GM12864 (cell line): ENCODE measurements at regions not wholly inside any gene's neighbourhood (a gene's known extent, or its start where the extent isn't known, plus 50 kb on each side); places are given as distances from the start of the nearest gene placed in this dataset.

ENCODE experiments used
- DNase-seq: peaks from one replicate; pipeline ENCODE4 v3.0.0-alpha.2; 2011; ENCODE audit warnings: low read depth
- H3K4me3 ChIP-seq: 2 replicates; pipeline ENCODE4 v1.5.1; 2011; ENCODE audit warnings: mild to moderate bottlenecking, low read depth, low read length, control low read depth
- TF ChIP-seq, protein P1 (sequence below): IDR thresholded peaks from 2 replicates; pipeline ENCODE4 v1.5.1; 2011; ENCODE audit warnings: low read depth, mild to moderate bottlenecking, moderate library complexity, low read length, control low read depth, inconsistent platforms; ENCODE audit errors: missing control alignments

DNA sequence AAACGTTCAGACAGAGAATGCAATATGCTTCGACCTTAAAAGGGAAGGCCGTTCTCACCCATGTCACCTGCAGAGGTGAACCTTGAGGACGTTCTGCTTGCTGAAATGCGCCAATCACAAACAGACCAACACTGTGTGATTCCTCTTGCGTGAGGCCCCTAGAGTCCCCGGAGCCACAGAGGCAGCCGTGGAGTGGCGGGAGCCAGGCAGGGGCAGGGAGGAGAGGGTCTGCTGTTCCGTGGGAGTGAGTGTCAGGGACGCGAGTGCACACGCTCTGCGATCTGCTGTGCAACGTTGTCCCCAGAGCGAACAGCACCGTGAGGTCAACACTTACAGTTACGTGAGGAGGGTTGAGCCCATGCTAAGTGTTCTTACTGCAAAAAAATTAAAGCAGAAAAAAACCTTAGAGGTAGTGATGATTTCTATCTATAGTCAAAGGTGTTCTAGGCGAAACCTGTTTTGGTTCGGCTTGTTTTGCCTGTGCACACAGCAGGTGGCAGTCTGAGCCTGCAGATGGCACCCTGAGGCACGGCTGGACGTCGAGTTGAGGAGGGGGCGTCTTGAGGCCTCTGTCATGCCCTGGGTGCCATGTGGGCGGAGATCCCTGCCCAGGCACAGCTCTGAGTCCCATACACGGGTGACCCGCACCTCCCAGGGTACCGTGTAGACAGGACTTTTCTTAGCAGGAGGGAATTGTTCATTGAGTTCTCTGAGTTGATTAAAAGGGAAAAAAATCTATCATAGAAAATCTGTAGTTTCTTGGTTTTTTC lies 71.7 kb upstream of the FRMD1 start:
- TF ChIP-seq, protein P1, sequence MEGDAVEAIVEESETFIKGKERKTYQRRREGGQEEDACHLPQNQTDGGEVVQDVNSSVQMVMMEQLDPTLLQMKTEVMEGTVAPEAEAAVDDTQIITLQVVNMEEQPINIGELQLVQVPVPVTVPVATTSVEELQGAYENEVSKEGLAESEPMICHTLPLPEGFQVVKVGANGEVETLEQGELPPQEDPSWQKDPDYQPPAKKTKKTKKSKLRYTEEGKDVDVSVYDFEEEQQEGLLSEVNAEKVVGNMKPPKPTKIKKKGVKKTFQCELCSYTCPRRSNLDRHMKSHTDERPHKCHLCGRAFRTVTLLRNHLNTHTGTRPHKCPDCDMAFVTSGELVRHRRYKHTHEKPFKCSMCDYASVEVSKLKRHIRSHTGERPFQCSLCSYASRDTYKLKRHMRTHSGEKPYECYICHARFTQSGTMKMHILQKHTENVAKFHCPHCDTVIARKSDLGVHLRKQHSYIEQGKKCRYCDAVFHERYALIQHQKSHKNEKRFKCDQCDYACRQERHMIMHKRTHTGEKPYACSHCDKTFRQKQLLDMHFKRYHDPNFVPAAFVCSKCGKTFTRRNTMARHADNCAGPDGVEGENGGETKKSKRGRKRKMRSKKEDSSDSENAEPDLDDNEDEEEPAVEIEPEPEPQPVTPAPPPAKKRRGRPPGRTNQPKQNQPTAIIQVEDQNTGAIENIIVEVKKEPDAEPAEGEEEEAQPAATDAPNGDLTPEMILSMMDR, result peak; percentile 25
- no peak for DNase-seq

DNA sequence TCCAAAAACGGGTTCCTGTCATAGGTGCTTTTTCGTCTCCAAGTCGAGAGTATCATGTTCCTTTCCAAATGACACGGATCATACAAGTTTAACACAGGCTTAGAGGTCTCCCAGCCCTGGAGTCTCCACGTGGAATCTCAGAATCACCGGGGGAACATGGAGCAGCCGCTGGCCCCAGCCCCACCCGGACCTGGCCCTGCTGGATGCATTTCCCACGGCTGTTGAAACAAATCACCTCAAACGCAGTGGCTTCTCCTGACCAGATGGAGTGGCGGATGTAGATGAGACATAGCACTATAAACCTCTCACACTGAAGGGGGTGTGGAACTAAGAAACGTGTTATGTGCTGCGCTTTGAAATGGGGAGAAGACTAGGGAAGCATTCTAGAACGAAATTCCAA lies 70.0 kb upstream of the FRMD1 start:
- H3K4me3 ChIP-seq, result no peak overlapping the region
- TF ChIP-seq, protein P1, result no peak
- no peak for DNase-seq

More for the DNA sequence above, 71.7 kb upstream of the FRMD1 start:
- no peak overlapping the region for H3K4me3 ChIP-seq

DNA sequence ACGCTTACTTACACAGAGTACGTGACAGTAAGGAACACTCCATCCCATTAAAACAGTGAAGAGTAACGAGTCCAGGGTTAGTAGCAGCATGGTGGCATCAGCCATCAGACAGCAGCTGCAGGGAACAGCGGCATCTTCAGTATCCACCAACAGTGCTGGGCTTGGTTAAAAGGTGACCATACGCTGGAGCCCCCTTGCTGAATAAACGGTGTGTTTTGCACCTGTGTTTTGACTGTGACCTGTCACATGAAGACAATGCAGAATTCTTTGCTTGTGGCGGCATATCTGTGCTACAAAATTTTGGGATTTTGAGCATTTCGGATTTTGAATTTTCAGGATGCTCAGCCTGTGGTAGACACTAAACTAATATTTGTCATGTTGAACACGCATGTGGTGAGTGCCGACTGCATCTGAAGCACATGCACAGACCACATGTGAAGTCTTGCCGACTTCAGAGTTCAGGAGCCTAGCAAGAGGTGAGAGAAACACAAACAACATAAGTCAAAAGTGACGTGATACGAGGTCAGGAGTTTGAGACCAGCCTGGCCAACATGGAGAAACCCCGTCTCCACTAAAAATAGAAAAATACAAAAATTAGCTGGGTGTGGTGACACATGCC lies 69.3 kb upstream of the FRMD1 start:
- no peak for DNase-seq
- TF ChIP-seq, protein P1, result no peak
- no peak overlapping the region for H3K4me3 ChIP-seq

DNA sequence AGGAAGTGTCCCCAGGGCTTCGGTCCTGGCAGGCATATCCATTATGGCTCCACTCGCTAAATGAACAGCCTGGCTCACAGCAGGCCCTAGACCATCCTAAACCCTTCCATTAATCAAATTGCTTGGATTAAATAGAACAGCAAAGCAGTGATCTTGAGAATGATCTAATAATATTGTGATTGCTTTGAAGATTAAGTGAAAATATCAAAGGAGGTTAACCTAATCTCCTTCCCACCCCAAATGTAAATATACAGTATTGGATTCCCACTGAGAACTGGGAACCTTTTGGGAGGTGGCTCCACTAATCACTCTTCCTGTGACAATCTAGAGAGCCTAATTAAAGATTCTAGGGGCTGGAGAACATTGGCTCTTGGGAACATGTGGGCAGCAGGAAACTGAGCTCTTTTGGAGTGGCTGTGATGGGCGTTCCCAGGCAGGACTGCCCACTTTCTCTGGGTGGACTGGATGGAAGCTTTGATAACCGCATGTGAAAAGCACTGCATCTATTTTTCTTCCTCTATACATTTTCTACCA lies 68.3 kb upstream of the FRMD1 start:
- TF ChIP-seq, protein P1, result no peak
- DNase-seq, result no peak
- H3K4me3 ChIP-seq, result no peak overlapping the region

DNA sequence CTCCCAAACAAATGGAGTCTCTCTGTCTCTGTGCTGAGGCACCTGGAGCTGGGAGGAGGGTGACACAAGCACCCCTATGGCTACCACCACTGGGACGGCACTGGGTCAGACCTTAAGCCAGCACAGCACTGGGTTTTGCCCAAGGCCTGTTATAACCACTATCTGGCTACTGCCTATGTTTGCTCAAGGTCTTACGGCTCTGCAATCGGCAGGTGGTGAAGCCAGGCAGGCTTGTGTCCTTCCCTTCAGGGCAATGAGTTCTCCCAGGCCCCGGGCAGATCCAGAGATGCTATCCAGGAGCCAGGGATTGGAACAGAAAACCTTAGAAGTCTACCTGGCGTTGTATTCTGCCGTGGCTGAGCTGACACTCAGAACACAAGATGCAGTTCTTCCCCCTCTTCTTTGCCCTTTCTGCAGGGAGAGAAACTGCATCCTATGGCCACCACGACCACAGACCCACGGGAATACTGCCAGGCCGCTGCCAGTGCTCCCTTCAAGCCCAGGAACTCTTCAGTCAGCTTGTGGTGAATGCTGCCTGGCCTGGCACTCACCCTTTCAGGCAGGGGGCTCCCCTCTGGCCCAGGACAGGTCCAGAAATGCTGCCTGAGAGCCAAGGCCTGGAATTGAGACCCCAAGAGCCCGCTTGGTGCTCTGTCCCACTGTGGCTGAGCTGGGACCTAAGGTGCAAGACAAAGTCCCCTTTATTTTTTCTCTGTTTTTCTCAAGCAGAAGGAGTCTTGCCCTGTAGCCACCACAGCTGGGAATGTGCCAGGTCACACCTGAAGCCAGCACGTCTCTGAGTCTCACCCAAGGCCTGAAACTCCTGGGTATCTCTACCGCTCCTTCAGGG lies 67.0 kb upstream of the FRMD1 start:
- TF ChIP-seq, protein P1, result no peak
- no peak for DNase-seq

DNA sequence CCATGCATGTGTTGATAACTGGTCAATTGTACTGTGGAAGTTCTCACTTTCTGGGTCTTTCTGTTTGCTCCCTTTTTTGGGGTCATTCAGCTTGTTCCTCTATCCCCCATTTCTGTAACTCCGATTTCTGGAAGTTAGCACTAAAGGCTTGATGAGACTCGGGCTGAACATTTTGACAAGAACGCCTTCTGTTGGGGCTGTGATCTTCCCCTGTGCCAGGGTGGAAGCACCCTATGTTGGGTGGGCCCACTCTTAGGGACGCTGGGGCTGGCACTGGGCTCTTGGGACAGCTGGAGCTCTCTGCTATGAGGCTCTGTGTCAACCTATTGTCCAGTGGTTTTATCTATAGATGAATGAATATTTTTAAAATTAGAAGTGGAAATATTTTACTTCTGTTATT lies 60.1 kb upstream of the FRMD1 start:
- TF ChIP-seq, protein P1, result no peak
- DNase-seq, result no peak
- no peak overlapping the region for H3K4me3 ChIP-seq

More for the DNA sequence above, 67.0 kb upstream of the FRMD1 start:
- H3K4me3 ChIP-seq, result no peak overlapping the region
